Mesodermal cell (in vitro differentiated cells): ENCODE measurements at regions not wholly inside any gene's neighbourhood (a gene's known extent, or its start where the extent isn't known, plus 50 kb on each side); places are given as distances from the start of the nearest gene placed in this dataset.

Experiments used
- H3K27ac ChIP-seq: 2 replicates; pipeline ENCODE4 v1.7.0; 2013; ENCODE audit warnings: mild to moderate bottlenecking, low read depth, low read length, moderate library complexity; ENCODE audit not compliant: severe bottlenecking
- H3K36me3 ChIP-seq: 2 replicates; pipeline ENCODE4 v1.7.1; 2013; ENCODE audit warnings: mild to moderate bottlenecking, low read length, moderate library complexity; ENCODE audit not compliant: control insufficient read depth, insufficient read depth
- H3K4me1 ChIP-seq: one replicate; pipeline ENCODE4 v1.7.1; 2013; ENCODE audit warnings: mild to moderate bottlenecking, low read length; ENCODE audit not compliant: insufficient read depth, control insufficient read depth, poor library complexity, severe bottlenecking
- H3K4me3 ChIP-seq: 2 replicates; pipeline ENCODE4 v1.7.0; 2013; ENCODE audit warnings: low read length, control low read depth, mild to moderate bottlenecking; ENCODE audit not compliant: insufficient read depth, poor library complexity, severe bottlenecking; ENCODE audit errors: extremely low read depth
- H3K9me3 ChIP-seq: 2 replicates; pipeline ENCODE4 v1.7.1; 2013; ENCODE audit warnings: mild to moderate bottlenecking, low read length, moderate library complexity; ENCODE audit not compliant: control insufficient read depth
- WGBS, 2 experiments: methylation state at CpG; one replicate each; pipeline ENCODE4 v1.1.5; 2013; ENCODE audit warnings: missing lambda C conversion rate in 2 of 2; ENCODE audit not compliant: insufficient coverage in 2 of 2; 5-methylcytosine and 5-hydroxymethylcytosine counted together

DNA sequence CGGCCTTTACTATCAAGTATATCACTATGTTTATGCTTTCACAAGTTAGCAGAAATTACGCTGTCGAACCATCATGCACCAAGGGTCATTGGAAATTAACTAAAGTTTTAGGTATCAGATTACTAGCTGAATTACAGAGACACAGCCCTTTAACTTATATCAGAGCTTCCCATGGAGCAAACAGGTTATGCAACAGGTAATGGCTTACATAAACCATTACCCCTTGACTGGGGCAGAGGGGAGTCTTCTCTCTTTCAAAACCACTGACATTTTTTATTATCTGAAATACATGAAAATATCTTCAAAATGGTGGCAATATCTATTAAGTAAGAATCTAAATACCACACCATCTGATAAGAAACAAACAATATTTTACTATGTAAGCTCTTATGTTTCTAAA, 1692.9 kb upstream of the SLC10A2 start:
- Histone ChIP-seq H3K4me3 (no peak overlapping the region), H3K9me3 (no peaks in the 10 kb centered on the region), H3K27ac (no peak overlapping the region), H3K36me3 (no peaks in the 10 kb centered on the region), H3K4me1 (no peaks in the 10 kb centered on the region)
- 87% methylated on average over 3 of the region's 3 CpGs; no CpG with 5 or more reads in 1 of the 2 experiments for WGBS, 2 experiments

DNA sequence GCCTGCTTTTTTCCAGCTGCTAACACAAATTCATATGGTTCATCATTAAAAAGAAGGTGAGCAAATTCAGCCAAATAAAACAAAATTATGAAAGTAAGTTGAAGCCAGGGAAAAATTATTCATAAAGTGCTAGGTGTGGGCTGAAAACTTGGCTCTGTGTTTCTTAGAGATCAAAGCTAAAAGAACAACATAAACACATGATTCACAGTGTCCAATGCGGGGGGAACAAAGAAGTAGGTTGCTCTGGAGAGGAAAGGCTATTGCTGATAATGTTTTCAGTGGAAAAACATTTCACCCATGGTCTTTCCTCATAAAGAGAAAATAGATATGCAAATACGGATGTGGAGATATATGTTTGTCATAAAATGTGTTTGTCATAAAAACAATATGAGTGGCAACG, 1691.5 kb upstream of the SLC10A2 start:
- WGBS, 2 experiments = 100% methylated on average over 2 of the region's 3 CpGs; no CpG with 5 or more reads in 1 of the 2 experiments
- Histone ChIP-seq H3K4me3 (no peak overlapping the region), H3K36me3 (no peaks in the 10 kb centered on the region), H3K4me1 (no peaks in the 10 kb centered on the region), H3K9me3 (no peaks in the 10 kb centered on the region), H3K27ac (no peak overlapping the region)

GRCh38 chr13:104750377-104750776, 1684.2 kb upstream of the SLC10A2 start:
- no peak overlapping the region for H3K4me3 ChIP-seq

DNA sequence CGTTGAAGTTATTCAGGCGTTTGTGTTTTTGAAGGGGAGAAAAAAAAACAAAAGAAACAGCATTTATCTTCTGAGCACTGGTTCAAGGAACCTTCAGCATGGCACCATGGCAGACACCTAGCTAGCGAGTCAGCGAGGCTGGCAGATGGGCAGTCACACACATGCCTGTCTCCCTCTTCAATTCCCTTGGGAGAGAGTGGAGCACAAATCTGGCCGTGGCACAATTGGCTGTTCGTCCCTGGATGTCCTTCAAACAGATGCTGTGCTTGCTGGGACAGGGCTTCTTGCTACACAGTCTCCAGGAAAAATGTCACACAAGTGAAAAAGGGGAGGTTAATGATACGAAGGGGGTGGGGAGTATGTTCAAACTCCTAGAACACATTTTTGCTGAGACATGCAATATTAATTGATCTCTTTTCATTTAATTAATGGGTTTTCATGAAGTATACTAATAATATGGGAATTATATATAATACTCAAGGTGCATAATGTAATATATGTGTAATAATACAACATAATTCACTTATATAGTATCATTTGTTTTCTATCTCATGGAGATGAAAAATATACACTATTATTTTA, 1674.5 kb upstream of the SLC10A2 start:
- H3K4me3 ChIP-seq = no peak overlapping the region
- WGBS, 2 experiments = 86 to 92% methylated on average over 5 to 6 of the region's 7 CpGs
- no peaks in the 10 kb centered on the region for H3K36me3 ChIP-seq
- no peaks in the 10 kb centered on the region for H3K4me1 ChIP-seq
- no peaks in the 10 kb centered on the region for H3K9me3 ChIP-seq
- no peak overlapping the region for H3K27ac ChIP-seq

More at GRCh38 chr13:104750377-104750776, 1684.2 kb upstream of the SLC10A2 start:
- WGBS, 2 experiments = 83 to 100% methylated on average over 1 of the region's 2 CpGs
- Histone ChIP-seq H3K9me3 (no peaks in the 10 kb centered on the region), H3K27ac (peak overlapping the region; percentile 50), H3K36me3 (no peaks in the 10 kb centered on the region), H3K4me1 (no peaks in the 10 kb centered on the region)

GRCh38 chr13:104737713-104738112, 1671.5 kb upstream of the SLC10A2 start:
- Histone ChIP-seq H3K4me1 (no peaks in the 10 kb centered on the region), H3K27ac (no peak overlapping the region), H3K36me3 (no peaks in the 10 kb centered on the region), H3K4me3 (no peak overlapping the region), H3K9me3 (no peaks in the 10 kb centered on the region)
- 97 to 98% methylated on average over 5 of the region's 6 CpGs for WGBS, 2 experiments

DNA sequence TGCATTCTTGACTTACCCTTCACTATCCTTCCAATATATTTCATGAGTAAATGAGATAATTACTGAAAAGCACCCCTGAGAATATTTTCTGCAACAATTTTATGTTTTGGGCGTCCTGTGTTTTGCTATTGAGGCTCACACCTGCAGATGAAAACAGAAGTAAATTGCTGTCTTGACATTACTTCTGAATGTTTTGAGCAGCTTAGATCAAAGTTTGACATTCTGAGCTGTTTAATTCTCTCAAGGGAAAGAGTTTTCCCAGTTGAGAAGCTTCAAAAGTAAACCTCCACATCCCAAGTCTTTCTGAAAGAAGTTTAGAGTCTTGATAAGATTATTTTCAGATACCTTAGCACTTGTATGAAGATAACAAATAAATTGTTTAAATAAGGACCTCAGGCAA, 1667.2 kb upstream of the SLC10A2 start:
- WGBS, 2 experiments = 67% methylated on average over 1 of the region's 1 CpG; no CpG with 5 or more reads in 1 of the 2 experiments
- H3K9me3 ChIP-seq = no peaks in the 10 kb centered on the region
- no peak overlapping the region for H3K4me3 ChIP-seq
- H3K27ac ChIP-seq = no peak overlapping the region
- no peaks in the 10 kb centered on the region for H3K36me3 ChIP-seq
- no peaks in the 10 kb centered on the region for H3K4me1 ChIP-seq

GRCh38 chr13:104715111-104715510, 1648.9 kb upstream of the SLC10A2 start:
- no peaks in the 10 kb centered on the region for H3K9me3 ChIP-seq
- H3K27ac ChIP-seq = no peak overlapping the region
- no peaks in the 10 kb centered on the region for H3K36me3 ChIP-seq
- H3K4me3 ChIP-seq = no peak overlapping the region
- H3K4me1 ChIP-seq = no peaks in the 10 kb centered on the region

DNA sequence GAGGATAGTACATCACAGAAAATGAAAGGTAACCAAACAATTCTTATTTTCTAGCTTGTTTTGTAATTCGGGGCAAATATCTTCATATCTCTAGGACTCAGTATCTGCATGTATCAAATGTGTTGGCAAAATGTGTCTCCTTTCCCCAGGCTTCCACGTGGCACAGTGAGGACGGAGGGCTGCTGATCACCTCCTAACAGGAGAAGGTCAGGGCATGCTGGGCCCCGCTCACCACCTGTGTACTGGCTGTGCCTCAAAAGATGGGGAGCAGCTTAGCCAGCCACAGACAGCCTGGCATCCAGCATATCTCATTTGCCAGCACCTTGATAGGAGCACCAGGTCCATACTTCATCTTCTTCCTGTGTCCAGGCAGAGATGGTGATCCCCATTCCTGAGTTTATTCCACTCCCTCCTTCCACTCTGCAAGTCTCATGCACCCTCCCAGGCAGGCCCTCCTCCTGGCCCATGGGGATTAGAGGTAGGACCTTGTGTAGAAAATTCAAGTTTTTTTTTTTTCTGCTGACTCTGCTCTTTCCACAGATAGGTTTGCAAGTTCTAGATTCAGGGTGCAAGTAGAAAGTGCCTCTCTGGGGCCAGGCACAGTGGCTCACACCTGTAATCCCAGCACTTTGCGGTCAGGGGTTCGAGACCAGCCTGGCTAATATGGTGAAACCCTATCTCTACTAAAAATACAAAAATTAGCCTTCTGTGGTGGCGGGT, 1639.0 kb upstream of the SLC10A2 start:
- H3K9me3 ChIP-seq = no peaks in the 10 kb centered on the region
- 89 to 90% methylated on average over 4 to 5 of the region's 7 CpGs for WGBS, 2 experiments
- no peaks in the 10 kb centered on the region for H3K36me3 ChIP-seq
- H3K4me3 ChIP-seq = no peak overlapping the region
- no peak overlapping the region for H3K27ac ChIP-seq
- no peaks in the 10 kb centered on the region for H3K4me1 ChIP-seq

DNA sequence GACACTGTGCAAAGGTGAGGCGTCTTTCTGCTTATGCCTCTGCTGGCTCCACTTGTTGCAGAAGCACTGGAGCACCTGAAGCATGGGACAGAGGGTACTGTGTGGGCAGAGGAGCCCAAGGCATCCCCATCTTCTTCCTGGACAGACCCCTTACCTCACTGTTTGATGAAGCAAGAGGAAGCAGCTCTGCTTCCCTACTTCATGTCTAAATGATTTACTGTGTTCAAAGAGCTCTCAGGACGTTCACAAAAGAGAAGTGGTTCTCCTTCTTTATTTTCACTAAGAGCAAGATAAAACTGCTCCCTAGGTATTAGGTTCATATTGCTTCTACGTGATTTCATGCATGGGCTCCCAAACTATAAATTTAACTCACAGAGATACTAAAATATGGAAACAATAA, 1635.4 kb upstream of the SLC10A2 start:
- Histone ChIP-seq H3K27ac (no peak overlapping the region), H3K9me3 (no peaks in the 10 kb centered on the region), H3K36me3 (no peaks in the 10 kb centered on the region), H3K4me3 (no peak overlapping the region), H3K4me1 (no peaks in the 10 kb centered on the region)
- 100% methylated on average over 1 of the region's 3 CpGs; no CpG with 5 or more reads in 1 of the 2 experiments for whole genome bisulfite sequencing, 2 experiments

- H3K27ac ChIP-seq = no peak overlapping the region
- H3K4me1 ChIP-seq = no peaks in the 10 kb centered on the region
- H3K36me3 ChIP-seq = no peaks in the 10 kb centered on the region
- H3K9me3 ChIP-seq = no peaks in the 10 kb centered on the region
- H3K4me3 ChIP-seq = no peak overlapping the region
These were observed 1628.2 kb upstream of the SLC10A2 start for GRCh38 chr13:104694397-104694796.

- WGBS, 2 experiments = 75 to 80% methylated on average over 3 of the region's 4 CpGs
- H3K4me3 ChIP-seq = no peak overlapping the region
- H3K9me3 ChIP-seq = no peaks in the 10 kb centered on the region
- H3K27ac ChIP-seq = no peak overlapping the region
- no peaks in the 10 kb centered on the region for H3K36me3 ChIP-seq
- H3K4me1 ChIP-seq = no peaks in the 10 kb centered on the region
These were observed 1626.9 kb upstream of the SLC10A2 start for GRCh38 chr13:104693126-104693525.
